Kidney (tissue), 13 donors: ENCODE measurements at regions not wholly inside any gene's neighbourhood (a gene's known extent, or its start where the extent isn't known, plus 50 kb on each side); places are given as distances from the start of the nearest gene placed in this dataset.
"Not testable (repeated sequence)": the region's sequence is repeated elsewhere in the genome, so short reads cannot be mapped to it uniquely, and the experiment has no call there.

Experiments
- DNase-seq, 5 donors: peaks; one replicate each; pipeline ENCODE4 v3.0.0-alpha.2; 2013 to 2020
- FAIRE-seq: peaks from 2 replicates; lab custom pipeline; 2012; peaks lifted over from hg19 to GRCh38; lab: Jason Lieb, UNC
- H3K27ac ChIP-seq, 2 donors: one replicate each; pipeline ENCODE4 v1.7.0; 2013; ENCODE audit warnings: low read depth in 2 of 2, low read length in 2 of 2, inconsistent platforms in 1 of 2
- H3K27me3 ChIP-seq: one replicate; pipeline ENCODE4 v1.7.1; 2013; ENCODE audit warnings: low read length, inconsistent platforms; ENCODE audit not compliant: control insufficient read depth, insufficient read depth
- H3K36me3 ChIP-seq, 3 donors: one replicate each; pipeline versions ENCODE4 v1.7.0 to v1.7.1; 2013; ENCODE audit warnings: low read length in 3 of 3, control low read depth in 1 of 3, inconsistent platforms in 1 of 3; ENCODE audit not compliant: insufficient read depth in 3 of 3, control insufficient read depth in 2 of 3
- H3K4me1 ChIP-seq, 3 donors: one replicate each; pipeline versions ENCODE4 v1.7.0 to v1.7.1; 2013; ENCODE audit warnings: low read length in 3 of 3, inconsistent platforms in 1 of 3, low read depth in 1 of 3; ENCODE audit not compliant: control insufficient read depth in 2 of 3, insufficient read depth in 2 of 3
- H3K4me3 ChIP-seq, 3 donors: one replicate each; pipeline versions ENCODE4 v1.7.0 to v1.8.1; 2013; ENCODE audit warnings: low read length in 3 of 3, control low read depth in 1 of 3, inconsistent platforms in 1 of 3
- H3K9ac ChIP-seq, 3 donors: one replicate each; pipeline versions ENCODE4 v1.7.0 to v1.7.1; 2013; ENCODE audit warnings: low read length in 3 of 3, control low read depth in 1 of 3, inconsistent platforms in 1 of 3
- H3K9me3 ChIP-seq, 3 donors: one replicate each; pipeline versions ENCODE4 v1.7.0 to v1.7.1; 2013; ENCODE audit warnings: low read length in 3 of 3, control low read depth in 1 of 3, inconsistent platforms in 1 of 3; ENCODE audit not compliant: control insufficient read depth in 2 of 3, insufficient read depth in 1 of 3
- intact Hi-C: fragments of 100-400 bp; cut with DNase I; formaldehyde crosslinking; loops from one replicate; pipeline ENCODE4 v1.11.1; 2022
- TF ChIP-seq, protein P1 (sequence below): IDR thresholded peaks from 3 replicates; pipeline ENCODE4 v1.5.1; 2012; ENCODE audit warnings: mild to moderate bottlenecking, moderate library complexity, borderline replicate concordance; ENCODE audit not compliant: insufficient read depth; ENCODE audit errors: extremely low read depth
- donor health status: control.
- donor health status: control.
- donor health status: control.
- donor health status: control.
- donor health status: control.
- donor health status: DM: yes; HTN: yes; CAD: no.
- donor health status: Normal renal cell carcinoma (clear cell type).

DNA sequence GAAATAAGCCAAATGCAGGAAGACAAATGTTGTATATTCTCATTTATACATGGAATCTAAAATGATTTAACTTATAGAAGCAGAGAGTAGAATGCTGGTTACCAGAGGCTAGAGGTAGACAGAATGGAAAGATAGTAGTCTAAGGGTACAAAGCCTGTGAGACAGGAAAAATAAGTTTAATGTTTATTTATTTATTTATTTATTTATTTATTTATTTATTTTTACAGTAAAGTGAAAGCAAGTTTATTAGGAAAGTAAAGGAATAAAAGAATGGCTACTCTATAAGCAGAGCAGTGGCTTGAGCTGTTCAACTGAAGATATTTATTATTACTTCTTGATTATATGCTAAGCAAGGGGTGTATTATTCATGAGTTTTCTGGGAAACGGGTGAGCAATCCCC lies 203.2 kb downstream of the LAS1L start:
- FAIRE-seq, result no peak

DNA sequence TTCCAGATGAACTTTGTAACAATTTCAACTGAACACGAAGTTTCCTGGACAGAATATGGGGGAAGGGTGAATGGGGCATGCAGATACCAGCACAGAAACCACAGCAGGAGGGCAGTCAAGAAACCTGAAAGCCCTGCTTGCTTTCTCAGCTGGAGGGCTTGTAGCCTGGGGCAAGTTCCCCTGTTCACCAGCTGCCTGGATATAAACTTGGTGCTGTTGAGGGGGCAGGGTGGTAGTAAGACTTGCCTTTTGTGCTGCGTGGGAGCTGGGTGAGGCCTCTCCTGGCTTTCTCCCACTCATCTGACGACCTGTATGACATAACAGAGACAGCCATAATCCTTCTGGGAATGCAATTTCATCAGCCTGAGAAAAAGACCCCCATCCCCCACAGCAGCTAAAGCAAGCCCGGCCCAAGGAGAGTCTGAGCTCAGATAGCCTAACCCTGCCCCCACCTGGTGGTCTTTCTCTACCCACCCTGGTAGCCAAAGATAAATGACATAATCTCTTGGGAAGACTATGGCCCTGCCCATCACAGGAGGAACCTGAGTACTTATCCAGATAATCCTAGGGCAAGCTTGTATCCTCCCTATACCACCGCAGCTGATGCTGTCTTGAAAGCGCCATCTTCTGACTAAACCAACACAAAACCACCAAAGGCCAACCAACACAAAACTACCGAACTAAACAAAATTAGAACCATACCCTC lies 234.3 kb downstream of the LAS1L start:
- FAIRE-seq (no peak), DNase-seq (no peak)
- TF ChIP-seq, protein P1, sequence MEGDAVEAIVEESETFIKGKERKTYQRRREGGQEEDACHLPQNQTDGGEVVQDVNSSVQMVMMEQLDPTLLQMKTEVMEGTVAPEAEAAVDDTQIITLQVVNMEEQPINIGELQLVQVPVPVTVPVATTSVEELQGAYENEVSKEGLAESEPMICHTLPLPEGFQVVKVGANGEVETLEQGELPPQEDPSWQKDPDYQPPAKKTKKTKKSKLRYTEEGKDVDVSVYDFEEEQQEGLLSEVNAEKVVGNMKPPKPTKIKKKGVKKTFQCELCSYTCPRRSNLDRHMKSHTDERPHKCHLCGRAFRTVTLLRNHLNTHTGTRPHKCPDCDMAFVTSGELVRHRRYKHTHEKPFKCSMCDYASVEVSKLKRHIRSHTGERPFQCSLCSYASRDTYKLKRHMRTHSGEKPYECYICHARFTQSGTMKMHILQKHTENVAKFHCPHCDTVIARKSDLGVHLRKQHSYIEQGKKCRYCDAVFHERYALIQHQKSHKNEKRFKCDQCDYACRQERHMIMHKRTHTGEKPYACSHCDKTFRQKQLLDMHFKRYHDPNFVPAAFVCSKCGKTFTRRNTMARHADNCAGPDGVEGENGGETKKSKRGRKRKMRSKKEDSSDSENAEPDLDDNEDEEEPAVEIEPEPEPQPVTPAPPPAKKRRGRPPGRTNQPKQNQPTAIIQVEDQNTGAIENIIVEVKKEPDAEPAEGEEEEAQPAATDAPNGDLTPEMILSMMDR, result no peak
- H3K4me3 ChIP-seq, result no peak overlapping the region
- H3K36me3 ChIP-seq, result no peaks in the 10 kb centered on the region
- no peaks in the 10 kb centered on the region for H3K4me1 ChIP-seq
- peaks cover 0 to 8% (median 0%) of the 10 kb centered on the region in 3 donors for H3K9me3 ChIP-seq
- intact Hi-C loops, result no loop called here
- H3K9ac ChIP-seq, result no peak overlapping the region
- H3K27ac ChIP-seq, result no peak overlapping the region
- no peaks in the 10 kb centered on the region for H3K27me3 ChIP-seq

More for the DNA sequence above, 203.2 kb downstream of the LAS1L start:
- TF ChIP-seq, protein P1, result no peak
- DNase-seq, result no peak
- Histone ChIP-seq H3K4me1 (no peaks in the 10 kb centered on the region), H3K27ac (no peak overlapping the region), H3K9me3 (no peaks in the 10 kb centered on the region), H3K36me3 (no peaks in the 10 kb centered on the region), H3K27me3 (no peaks in the 10 kb centered on the region), H3K9ac (no peak overlapping the region), H3K4me3 (no peak overlapping the region)
- intact Hi-C loops, result no loop called here

DNA sequence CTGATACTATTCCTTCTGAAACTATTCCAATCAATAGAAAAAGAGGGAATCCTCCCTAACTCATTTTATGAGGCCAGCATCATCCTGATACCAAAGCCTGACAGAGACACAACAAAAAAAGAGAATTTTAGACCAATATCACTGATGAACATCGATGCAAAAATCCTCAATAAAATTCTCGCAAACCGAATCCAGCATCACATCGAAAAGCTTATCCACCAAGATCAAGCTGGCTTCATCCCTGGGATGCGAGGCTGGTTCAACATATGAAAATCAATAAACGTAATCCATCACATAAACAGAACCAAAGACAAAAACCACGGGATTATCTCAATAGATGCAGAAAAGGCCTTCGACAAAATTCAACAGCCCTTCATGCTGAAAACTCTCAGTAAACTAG lies 251.7 kb downstream of the LAS1L start:
- H3K4me3 ChIP-seq, H3K4me1 ChIP-seq, H3K36me3 ChIP-seq, FAIRE-seq, H3K27me3 ChIP-seq, H3K9ac ChIP-seq, intact Hi-C loops, H3K9me3 ChIP-seq, H3K27ac ChIP-seq, DNase-seq: not testable (repeated sequence)

DNA sequence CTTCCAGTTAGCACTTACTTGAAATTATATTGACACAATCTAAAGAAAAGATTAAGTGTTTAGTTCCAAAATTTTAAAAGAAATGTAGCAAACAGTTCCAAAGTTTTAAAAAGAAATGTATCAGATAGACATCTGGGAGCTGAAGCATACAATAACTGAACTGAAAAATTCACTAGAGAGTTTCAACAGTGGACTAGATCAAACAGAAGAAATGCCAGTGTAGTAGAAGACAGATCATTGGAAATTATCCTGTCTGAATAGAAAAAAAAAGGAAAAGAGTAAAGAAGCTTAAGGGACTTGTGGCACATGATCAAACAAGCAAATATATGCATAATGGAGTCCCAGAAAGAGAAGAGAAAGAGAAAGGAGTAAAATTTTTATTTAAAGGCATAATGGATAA lies 261.4 kb downstream of the LAS1L start:
- TF ChIP-seq, protein P1, result no peak
- Histone ChIP-seq H3K27me3 (no peaks in the 10 kb centered on the region), H3K4me1 (no peaks in the 10 kb centered on the region), H3K4me3 (no peak overlapping the region), H3K36me3 (no peaks in the 10 kb centered on the region), H3K9me3 (peaks cover 0 to 12% (median 0%) of the 10 kb centered on the region in 3 donors), H3K9ac (no peak overlapping the region), H3K27ac (no peak overlapping the region)
- intact Hi-C loops, result no loop called here
- no peak for FAIRE-seq
- DNase-seq, result no peak
